Mesenchymal stem cell (in vitro differentiated cells and primary cell): ENCODE measurements at regions not wholly inside any gene's neighbourhood (a gene's known extent, or its start where the extent isn't known, plus 50 kb on each side); places are given as distances from the start of the nearest gene placed in this dataset.
"Not testable (repeated sequence)": the region's sequence is repeated elsewhere in the genome, so short reads cannot be mapped to it uniquely, and the experiment has no call there.

Source experiments
- DNase-seq: peaks from one replicate; pipeline ENCODE4 v3.0.0-alpha.2; 2013
- H2AFZ ChIP-seq: one replicate; pipeline ENCODE4 v1.6.1; 2013; ENCODE audit warnings: low read depth, mild to moderate bottlenecking, control low read depth, inconsistent platforms, low read length, moderate library complexity
- H2AK5ac ChIP-seq: 2 replicates; pipeline ENCODE4 v1.6.1; 2013; ENCODE audit warnings: low read length, moderate library complexity, mild to moderate bottlenecking, inconsistent platforms; ENCODE audit not compliant: severe bottlenecking
- H2BK120ac ChIP-seq: one replicate; pipeline ENCODE4 v1.6.1; 2013; ENCODE audit warnings: low read depth, mild to moderate bottlenecking, inconsistent platforms, low read length, moderate library complexity
- H2BK12ac ChIP-seq, 2 experiments: one replicate each; pipeline ENCODE4 v1.6.1; 2013; ENCODE audit warnings: inconsistent platforms in 2 of 2, low read length in 2 of 2, mild to moderate bottlenecking in 2 of 2, moderate library complexity in 2 of 2, control low read depth in 1 of 2
- H2BK15ac ChIP-seq: one replicate; pipeline ENCODE4 v1.6.1; 2013; ENCODE audit warnings: mild to moderate bottlenecking, low read depth, inconsistent platforms; ENCODE audit not compliant: poor library complexity, severe bottlenecking
- H2BK5ac ChIP-seq: 2 replicates; pipeline ENCODE4 v1.6.1; 2013; ENCODE audit warnings: low read depth, mild to moderate bottlenecking, low read length, control low read depth, inconsistent platforms; ENCODE audit not compliant: poor library complexity, severe bottlenecking
- H3K14ac ChIP-seq, 2 experiments: one replicate each; pipeline ENCODE4 v1.6.1; 2013; ENCODE audit warnings: inconsistent platforms in 2 of 2, low read length in 2 of 2, control low read depth in 1 of 2, mild to moderate bottlenecking in 1 of 2, moderate library complexity in 1 of 2
- H3K18ac ChIP-seq, 2 experiments: one replicate each; pipeline ENCODE4 v1.6.1; 2013; ENCODE audit warnings: inconsistent platforms in 2 of 2, low read length in 2 of 2, control low read depth in 1 of 2, low read depth in 1 of 2, mild to moderate bottlenecking in 1 of 2
- H3K23ac ChIP-seq, 2 experiments: one replicate each; pipeline ENCODE4 v1.6.1; 2013; ENCODE audit warnings: inconsistent platforms in 2 of 2, low read length in 2 of 2, mild to moderate bottlenecking in 2 of 2, moderate library complexity in 2 of 2, control low read depth in 1 of 2
- H3K27ac ChIP-seq: 2 replicates; pipeline ENCODE4 v1.5.1; 2013; ENCODE audit warnings: mild to moderate bottlenecking, moderate library complexity, low read length, control low read depth, inconsistent platforms; ENCODE audit not compliant: poor library complexity, severe bottlenecking
- H3K27me3 ChIP-seq, 2 experiments: 2 replicates each; pipeline versions ENCODE4 v1.6.1 to v1.7.0; 2013; ENCODE audit warnings: low read length in 2 of 2, mild to moderate bottlenecking in 2 of 2, moderate library complexity in 2 of 2, control low read depth in 1 of 2, inconsistent platforms in 1 of 2; ENCODE audit not compliant: control insufficient read depth in 1 of 2, insufficient read depth in 1 of 2
- H3K36me3 ChIP-seq, 2 experiments: 2 replicates each; pipeline versions ENCODE4 v1.6.1 to v1.7.0; 2013; ENCODE audit warnings: low read length in 2 of 2, control low read depth in 1 of 2, inconsistent platforms in 1 of 2, low read depth in 1 of 2, mild to moderate bottlenecking in 1 of 2; ENCODE audit not compliant: insufficient read depth in 2 of 2, control insufficient read depth in 1 of 2
- H3K4ac ChIP-seq, 2 experiments: one replicate each; pipeline ENCODE4 v1.6.1; 2013; ENCODE audit warnings: inconsistent platforms in 2 of 2, low read length in 2 of 2, mild to moderate bottlenecking in 2 of 2, moderate library complexity in 2 of 2, control low read depth in 1 of 2, low read depth in 1 of 2
- H3K4me1 ChIP-seq: 2 replicates; pipeline ENCODE4 v1.6.1; 2013; ENCODE audit warnings: low read depth, low read length, control low read depth; ENCODE audit not compliant: control insufficient read depth, insufficient read depth
- H3K4me2 ChIP-seq: 2 replicates; pipeline ENCODE4 v1.6.1; 2013; ENCODE audit warnings: low read length, mild to moderate bottlenecking, inconsistent platforms; ENCODE audit not compliant: poor library complexity, severe bottlenecking
- H3K4me3 ChIP-seq, 2 experiments: 2 replicates each; pipeline versions ENCODE4 v1.5.1 to v1.7.0; 2013; ENCODE audit warnings: low read length in 2 of 2, mild to moderate bottlenecking in 2 of 2, control low read depth in 1 of 2, low read depth in 1 of 2; ENCODE audit not compliant: insufficient read depth in 1 of 2
- H3K79me1 ChIP-seq: replicated peaks from 2 replicates; pipeline ENCODE4 v1.6.1; 2013; ENCODE audit warnings: mild to moderate bottlenecking, control low read depth, low read length, inconsistent platforms; ENCODE audit not compliant: poor library complexity, severe bottlenecking
- H3K9ac ChIP-seq: 2 replicates; pipeline ENCODE4 v1.7.0; 2013; ENCODE audit warnings: mild to moderate bottlenecking, low read length, moderate library complexity
- H3K9me3 ChIP-seq: 2 replicates; pipeline ENCODE4 v1.7.0; 2013; ENCODE audit warnings: mild to moderate bottlenecking, low read length; ENCODE audit not compliant: control insufficient read depth
- H4K8ac ChIP-seq: one replicate; pipeline ENCODE4 v1.6.1; 2013; ENCODE audit warnings: inconsistent platforms, mild to moderate bottlenecking, low read length, moderate library complexity
- H4K91ac ChIP-seq: one replicate; pipeline ENCODE4 v1.6.1; 2013; ENCODE audit warnings: mild to moderate bottlenecking, low read length, inconsistent platforms
- WGBS: methylation state at CpG from one replicate; pipeline ENCODE4 v1.1.7; 2013; ENCODE audit warnings: mixed read lengths; 5-methylcytosine and 5-hydroxymethylcytosine counted together

GRCh38 chr7:74008-74540 is 118.3 kb upstream of the FAM20C start:
- H3K27ac ChIP-seq, H3K4me1 ChIP-seq, H3K9ac ChIP-seq, H4K8ac ChIP-seq, H3K27me3 ChIP-seq, H3K18ac ChIP-seq, H2BK120ac ChIP-seq, H4K91ac ChIP-seq, H3K4ac ChIP-seq, H3K9me3 ChIP-seq, H3K4me2 ChIP-seq, H3K36me3 ChIP-seq, H3K4me3 ChIP-seq, H2AFZ ChIP-seq, H2BK5ac ChIP-seq, H2BK12ac ChIP-seq, H3K14ac ChIP-seq, H2BK15ac ChIP-seq, H2AK5ac ChIP-seq, H3K23ac ChIP-seq, H3K79me1 ChIP-seq, DNase-seq: not testable (repeated sequence)
- WGBS, result 68% methylated on average over 3 of the region's 4 CpGs

- not testable (repeated sequence) for H2AFZ ChIP-seq, H3K4ac ChIP-seq, H2BK15ac ChIP-seq, H3K23ac ChIP-seq, H2AK5ac ChIP-seq, H3K4me1 ChIP-seq, H4K91ac ChIP-seq, H3K4me2 ChIP-seq, H3K27me3 ChIP-seq, H3K9me3 ChIP-seq, H3K79me1 ChIP-seq, H2BK5ac ChIP-seq, H3K36me3 ChIP-seq, H3K9ac ChIP-seq, H3K4me3 ChIP-seq, DNase-seq, H3K18ac ChIP-seq, H4K8ac ChIP-seq, H3K14ac ChIP-seq, H3K27ac ChIP-seq, H2BK120ac ChIP-seq, H2BK12ac ChIP-seq
- WGBS, result 77% methylated on average over 8 of the region's 13 CpGs
Measured at GRCh38 chr7:75511-75910, 116.9 kb upstream of the FAM20C start.

- not testable (repeated sequence) for DNase-seq, H3K27ac ChIP-seq, H3K23ac ChIP-seq, H2BK5ac ChIP-seq, H4K91ac ChIP-seq, H3K4me3 ChIP-seq, H2AFZ ChIP-seq, H3K4me2 ChIP-seq, H3K18ac ChIP-seq, H3K4ac ChIP-seq, H2AK5ac ChIP-seq, H3K4me1 ChIP-seq, H3K14ac ChIP-seq, H3K79me1 ChIP-seq, H3K36me3 ChIP-seq, H2BK12ac ChIP-seq, H3K9ac ChIP-seq, H4K8ac ChIP-seq, H3K9me3 ChIP-seq, H2BK120ac ChIP-seq, H2BK15ac ChIP-seq
- H3K27me3 ChIP-seq, result peaks cover 4 to 11% of the 10 kb centered on the region in 2 experiments
- 80% methylated on average over 2 of the region's 11 CpGs for WGBS
Measured at GRCh38 chr7:76202-76601, 116.2 kb upstream of the FAM20C start.

GRCh38 chr7:76829-77395 is 115.5 kb upstream of the FAM20C start:
- not testable (repeated sequence) for H3K4me3 ChIP-seq, H2AK5ac ChIP-seq, H3K14ac ChIP-seq, H3K18ac ChIP-seq, H2BK5ac ChIP-seq, H3K4me2 ChIP-seq, H2BK15ac ChIP-seq, H3K9ac ChIP-seq, DNase-seq, H3K27ac ChIP-seq, H3K9me3 ChIP-seq, H3K79me1 ChIP-seq, H3K23ac ChIP-seq, H3K4ac ChIP-seq, H2BK120ac ChIP-seq, H3K4me1 ChIP-seq, H4K91ac ChIP-seq, H4K8ac ChIP-seq, H2AFZ ChIP-seq, H2BK12ac ChIP-seq
- Histone ChIP-seq H3K36me3 (peaks cover 0 to 10% of the 10 kb centered on the region in 2 experiments), H3K27me3 (peaks cover 5 to 18% of the 10 kb centered on the region in 2 experiments)
- 60% methylated on average over 4 of the region's 11 CpGs for WGBS
